ENCODE measurements at regions not wholly inside any gene's neighbourhood (a gene's known extent, or its start where the extent isn't known, plus 50 kb on each side); places are given as distances from the start of the nearest gene placed in this dataset.
A peak's percentile ranks its signal among the peaks of the same experiment; 100 is the strongest.

- Histone ChIP-seq H4K12ac (ENCODE audit: low read depth, low read length) (no peak overlapping the region), H3K79me2 (ENCODE audit: control insufficient read depth, insufficient read depth, low read length, poor library complexity) (no peaks in the 10 kb centered on the region), H3K18ac (ENCODE audit: low read length) (no peak overlapping the region), H3K14ac (ENCODE audit: low read length) (no peak overlapping the region), H2AFZ (ENCODE audit: insufficient read depth, low read length, poor library complexity) (no peak overlapping the region), H3K27me3 (ENCODE audit: insufficient read depth, low read length) (no peaks in the 10 kb centered on the region), H4K91ac (ENCODE audit: low read depth, low read length) (no peak overlapping the region), H2AK5ac (ENCODE audit: low read length) (no peak overlapping the region), H3K23ac (ENCODE audit: low read length) (no peak overlapping the region), H3K9me3 (ENCODE audit: insufficient read depth, low read depth, low read length) (no peaks in the 10 kb centered on the region), H3K27ac (ENCODE audit: low read depth, low read length) (no peak overlapping the region), H3K4me3 (ENCODE audit: low read depth, low read length) (no peak overlapping the region), H3K4me1 (ENCODE audit: control insufficient read depth in 1 of 2, insufficient read depth in 2 of 2, low read length in 2 of 2) (no peaks in the 10 kb centered on the region), H2BK5ac (ENCODE audit: low read depth, low read length, poor library complexity) (no peak overlapping the region), H2BK12ac (ENCODE audit: low read length) (no peak overlapping the region), H2BK120ac (ENCODE audit: insufficient read depth, low read length, poor library complexity) (no peak overlapping the region), H3K9ac (ENCODE audit: low read length) (no peak overlapping the region), H3K36me3 (ENCODE audit: control insufficient read depth in 1 of 2, insufficient read depth in 2 of 2, low read length in 2 of 2) (no peaks in the 10 kb centered on the region), H3K79me1 (ENCODE audit: low read length) (no peaks in the 10 kb centered on the region), H3K4me2 (ENCODE audit: low read length) (no peak overlapping the region), H4K8ac (ENCODE audit: low read depth, low read length) (no peak overlapping the region), H3K4ac (ENCODE audit: low read depth, low read length) (no peak overlapping the region)
- DNase-seq, result no peak
- WGBS (ENCODE audit: extremely low coverage, insufficient coverage, insufficient read length), result no CpG with 5 or more reads among the region's 1 CpG
Measured at GRCh38 chr5:33308586-33308985, 132.2 kb upstream of the TARS1 start.

GRCh38 chr5:33309068-33309467 lies 131.7 kb upstream of the TARS1 start:
- Histone ChIP-seq H3K79me2 (ENCODE audit: control insufficient read depth, insufficient read depth, low read length, poor library complexity) (no peaks in the 10 kb centered on the region), H3K23ac (ENCODE audit: low read length) (no peak overlapping the region), H3K9ac (ENCODE audit: low read length) (no peak overlapping the region), H2BK12ac (ENCODE audit: low read length) (no peak overlapping the region), H4K91ac (ENCODE audit: low read depth, low read length) (no peak overlapping the region), H3K4me3 (ENCODE audit: low read depth, low read length) (no peak overlapping the region), H3K79me1 (ENCODE audit: low read length) (no peaks in the 10 kb centered on the region), H3K36me3 (ENCODE audit: control insufficient read depth in 1 of 2, insufficient read depth in 2 of 2, low read length in 2 of 2) (no peaks in the 10 kb centered on the region), H3K27ac (ENCODE audit: low read depth, low read length) (no peak overlapping the region), H3K4me1 (ENCODE audit: control insufficient read depth in 1 of 2, insufficient read depth in 2 of 2, low read length in 2 of 2) (no peaks in the 10 kb centered on the region), H3K14ac (ENCODE audit: low read length) (no peak overlapping the region), H3K4me2 (ENCODE audit: low read length) (no peak overlapping the region), H3K4ac (ENCODE audit: low read depth, low read length) (no peak overlapping the region), H3K18ac (ENCODE audit: low read length) (no peak overlapping the region), H2AK5ac (ENCODE audit: low read length) (no peak overlapping the region), H2BK5ac (ENCODE audit: low read depth, low read length, poor library complexity) (no peak overlapping the region), H2BK120ac (ENCODE audit: insufficient read depth, low read length, poor library complexity) (no peak overlapping the region), H3K9me3 (ENCODE audit: insufficient read depth, low read depth, low read length) (no peaks in the 10 kb centered on the region), H4K8ac (ENCODE audit: low read depth, low read length) (no peak overlapping the region), H4K12ac (ENCODE audit: low read depth, low read length) (no peak overlapping the region), H3K27me3 (ENCODE audit: insufficient read depth, low read length) (no peaks in the 10 kb centered on the region), H2AFZ (ENCODE audit: insufficient read depth, low read length, poor library complexity) (no peak overlapping the region)
- no CpG with 5 or more reads among the region's 2 CpGs for WGBS (ENCODE audit: extremely low coverage, insufficient coverage, insufficient read length)
- no peak for DNase-seq

- H2AFZ ChIP-seq (ENCODE audit: insufficient read depth, low read length, poor library complexity), result no peak overlapping the region
- no peaks in the 10 kb centered on the region for H3K79me1 ChIP-seq (ENCODE audit: low read length)
- H3K27ac ChIP-seq (ENCODE audit: low read depth, low read length), result no peak overlapping the region
- no peak overlapping the region for H4K8ac ChIP-seq (ENCODE audit: low read depth, low read length)
- no peak overlapping the region for H3K18ac ChIP-seq (ENCODE audit: low read length)
- no peak overlapping the region for H3K4ac ChIP-seq (ENCODE audit: low read depth, low read length)
- no peak overlapping the region for H3K9ac ChIP-seq (ENCODE audit: low read length)
- H4K12ac ChIP-seq (ENCODE audit: low read depth, low read length), result no peak overlapping the region
- no peak overlapping the region for H2BK5ac ChIP-seq (ENCODE audit: low read depth, low read length, poor library complexity)
- no CpG with 5 or more reads among the region's 3 CpGs for WGBS (ENCODE audit: extremely low coverage, insufficient coverage, insufficient read length)
- no peak overlapping the region for H3K14ac ChIP-seq (ENCODE audit: low read length)
- no peak overlapping the region for H2AK5ac ChIP-seq (ENCODE audit: low read length)
- H3K4me1 ChIP-seq (ENCODE audit: control insufficient read depth in 1 of 2, insufficient read depth in 2 of 2, low read length in 2 of 2), result no peaks in the 10 kb centered on the region
- no peaks in the 10 kb centered on the region for H3K36me3 ChIP-seq (ENCODE audit: control insufficient read depth in 1 of 2, insufficient read depth in 2 of 2, low read length in 2 of 2)
- no peak overlapping the region for H2BK120ac ChIP-seq (ENCODE audit: insufficient read depth, low read length, poor library complexity)
- no peak overlapping the region for H3K4me3 ChIP-seq (ENCODE audit: low read depth, low read length)
- no peak overlapping the region for H3K4me2 ChIP-seq (ENCODE audit: low read length)
- no peaks in the 10 kb centered on the region for H3K79me2 ChIP-seq (ENCODE audit: control insufficient read depth, insufficient read depth, low read length, poor library complexity)
- H4K91ac ChIP-seq (ENCODE audit: low read depth, low read length), result no peak overlapping the region
- DNase-seq, result no peak
- H3K9me3 ChIP-seq (ENCODE audit: insufficient read depth, low read depth, low read length), result no peaks in the 10 kb centered on the region
- H3K23ac ChIP-seq (ENCODE audit: low read length), result no peak overlapping the region
- no peak overlapping the region for H2BK12ac ChIP-seq (ENCODE audit: low read length)
- no peaks in the 10 kb centered on the region for H3K27me3 ChIP-seq (ENCODE audit: insufficient read depth, low read length)
Measured at GRCh38 chr5:33309536-33310345, 131.0 kb upstream of the TARS1 start.

- Histone ChIP-seq H2AK5ac (ENCODE audit: low read length) (no peak overlapping the region), H4K8ac (ENCODE audit: low read depth, low read length) (no peak overlapping the region), H2BK120ac (ENCODE audit: insufficient read depth, low read length, poor library complexity) (no peak overlapping the region), H3K23ac (ENCODE audit: low read length) (no peak overlapping the region), H3K4me3 (ENCODE audit: low read depth, low read length) (no peak overlapping the region), H4K91ac (ENCODE audit: low read depth, low read length) (no peak overlapping the region), H2BK12ac (ENCODE audit: low read length) (no peak overlapping the region), H3K4me2 (ENCODE audit: low read length) (no peak overlapping the region), H3K9ac (ENCODE audit: low read length) (no peak overlapping the region), H3K4ac (ENCODE audit: low read depth, low read length) (no peak overlapping the region), H3K79me1 (ENCODE audit: low read length) (no peaks in the 10 kb centered on the region), H3K79me2 (ENCODE audit: control insufficient read depth, insufficient read depth, low read length, poor library complexity) (no peaks in the 10 kb centered on the region), H3K27me3 (ENCODE audit: insufficient read depth, low read length) (no peaks in the 10 kb centered on the region), H2BK5ac (ENCODE audit: low read depth, low read length, poor library complexity) (no peak overlapping the region), H3K14ac (ENCODE audit: low read length) (no peak overlapping the region), H3K4me1 (ENCODE audit: control insufficient read depth in 1 of 2, insufficient read depth in 2 of 2, low read length in 2 of 2) (no peaks in the 10 kb centered on the region), H2AFZ (ENCODE audit: insufficient read depth, low read length, poor library complexity) (no peak overlapping the region), H3K18ac (ENCODE audit: low read length) (no peak overlapping the region), H4K12ac (ENCODE audit: low read depth, low read length) (no peak overlapping the region), H3K9me3 (ENCODE audit: insufficient read depth, low read depth, low read length) (no peaks in the 10 kb centered on the region), H3K27ac (ENCODE audit: low read depth, low read length) (no peak overlapping the region), H3K36me3 (ENCODE audit: control insufficient read depth in 1 of 2, insufficient read depth in 2 of 2, low read length in 2 of 2) (no peaks in the 10 kb centered on the region)
- peak in 1 of 2 donors; percentile 49 for DNase-seq
- WGBS (ENCODE audit: extremely low coverage, insufficient coverage, insufficient read length), result no CpG with 5 or more reads among the region's 2 CpGs
Measured at GRCh38 chr5:33310451-33310850, 130.3 kb upstream of the TARS1 start.
